A549 (cell line): ENCODE measurements at regions not wholly inside any gene's neighbourhood (a gene's known extent, or its start where the extent isn't known, plus 50 kb on each side); places are given as distances from the start of the nearest gene placed in this dataset.

ENCODE experiments used
- ATAC-seq, 2 experiments: fragments of 200-7000 bp in 1 of 2; fragments of >200 bp in 1 of 2; cut with Nextera tagmentation in 1 of 2; cut with Tn5 transposase in 1 of 2; 3 replicates each; pipeline versions ENCODE4 v1.8.0 to v1.9.1; 2018 to 2020; ENCODE audit warnings: mild to moderate bottlenecking in 1 of 2, moderate library complexity in 1 of 2
- CTCF ChIA-PET: fragments of 300-600 bp; sonication (Branson Sonifier 250); formaldehyde crosslinking; extraction: SDS; loops from one replicate; lab custom pipeline; 2021; ENCODE audit warnings: antibody characterized with exemption, inconsistent platforms; lab: Yijun Ruan, JAX
- POLR2A ChIA-PET: fragments of 350-600 bp; formaldehyde crosslinking; extraction: SDS; loops from one replicate; lab custom pipeline; 2021; ENCODE audit warnings: antibody characterized with exemption, inconsistent platforms; lab: Yijun Ruan, JAX
- DNase-seq, 2 experiments: peaks; one replicate each; pipeline versions ENCODE4 v3.0.0 to v3.0.0-alpha.2; 2011 to 2016; ENCODE audit warnings: low read depth in 1 of 2, low spot score in 1 of 2
- FAIRE-seq: peaks from 2 replicates; lab custom pipeline; 2011; peaks lifted over from hg19 to GRCh38; lab: Jason Lieb, UNC
- H3K27ac ChIP-seq, 2 experiments: fragments of >200 bp; sonication (Bioruptor Twin); formaldehyde crosslinking; 3 replicates each; pipeline ENCODE4 v1.5.1; 2016 to 2017
- H3K4me1 ChIP-seq: fragments of >200 bp; sonication (Bioruptor Twin); formaldehyde crosslinking; 3 replicates; pipeline ENCODE4 v1.6.1; 2016
- H3K4me2 ChIP-seq: fragments of >200 bp; sonication (Bioruptor Twin); formaldehyde crosslinking; 3 replicates; pipeline ENCODE4 v1.6.1; 2016
- H3K4me3 ChIP-seq: fragments of >200 bp; sonication (Bioruptor Twin); formaldehyde crosslinking; 3 replicates; pipeline ENCODE4 v1.5.1; 2016
- H3K9me3 ChIP-seq: fragments of >200 bp; sonication (Bioruptor Twin); formaldehyde crosslinking; 3 replicates; pipeline ENCODE4 v1.6.1; 2016
- BHLHE40 ChIP-seq: IDR thresholded peaks from 2 replicates; pipeline ENCODE4 v1.6.1; 2012; ENCODE audit warnings: low read depth, low read length, inconsistent platforms
- CBX8 ChIP-seq: fragments of 200-600 bp; sonication (generic); IDR thresholded peaks from 2 replicates; pipeline ENCODE4 v1.6.1; 2016
- CEBPB ChIP-seq, 2 experiments: fragments of >200 bp in 1 of 2; sonication (Bioruptor Twin) in 1 of 2; formaldehyde crosslinking in 1 of 2; IDR thresholded peaks; 2 replicates each; pipeline ENCODE4 v1.6.1; 2012 to 2016
- CHD4 ChIP-seq: fragments of 200-600 bp; sonication (generic); IDR thresholded peaks from 2 replicates; pipeline ENCODE4 v1.6.1; 2016; ENCODE audit warnings: antibody characterized with exemption, mild to moderate bottlenecking, borderline replicate concordance
- ESRRA ChIP-seq: fragments of 150-350 bp; IDR thresholded peaks from 2 replicates; pipeline ENCODE4 v1.6.1; 2014; ENCODE audit warnings: mild to moderate bottlenecking, low read length, borderline replicate concordance
- HEYL ChIP-seq: fragments of 250-450 bp; sonication (Bioruptor Pico); IDR thresholded peaks from 2 replicates; pipeline ENCODE4 v1.8.0; 2021; ENCODE audit warnings: mild to moderate bottlenecking, moderate library complexity
- HOXA7 ChIP-seq: fragments of 250-450 bp; sonication (Bioruptor Pico); IDR thresholded peaks from 2 replicates; pipeline ENCODE4 v1.5.0; 2020; ENCODE audit warnings: mild to moderate bottlenecking, moderate library complexity
- HOXB5 ChIP-seq: fragments of 250-450 bp; sonication (Bioruptor Pico); IDR thresholded peaks from 2 replicates; pipeline ENCODE4 v1.5.0; 2020; ENCODE audit warnings: mild to moderate bottlenecking, moderate library complexity
- JUN ChIP-seq, 2 experiments: fragments of >200 bp; sonication (Bioruptor Twin); formaldehyde crosslinking; IDR thresholded peaks; 2 replicates in 1 of 2; 3 replicates in 1 of 2; pipeline ENCODE4 v1.6.1; 2016 to 2017
- KDM5A ChIP-seq: fragments of 200-600 bp; sonication (generic); IDR thresholded peaks from 2 replicates; pipeline ENCODE4 v1.6.1; 2016; ENCODE audit warnings: antibody characterized with exemption, mild to moderate bottlenecking
- RAD21 ChIP-seq, 2 experiments: fragments of >200 bp in 1 of 2; sonication (Bioruptor Twin) in 1 of 2; formaldehyde crosslinking in 1 of 2; IDR thresholded peaks in 1 of 2; conservative IDR thresholded peaks in 1 of 2; 2 replicates in 1 of 2; 3 replicates in 1 of 2; pipeline ENCODE4 v1.6.1; 2012 to 2018; ENCODE audit warnings: inconsistent platforms in 1 of 2
- RARB ChIP-seq: fragments of 250-450 bp; sonication (Bioruptor Pico); IDR thresholded peaks from 2 replicates; pipeline ENCODE4 v1.8.0; 2021; ENCODE audit warnings: mild to moderate bottlenecking, moderate library complexity
- SMC3 ChIP-seq: fragments of >200 bp; sonication (Bioruptor Twin); formaldehyde crosslinking; IDR thresholded peaks from 3 replicates; pipeline ENCODE4 v1.6.1; 2018; ENCODE audit warnings: inconsistent platforms
- SREBF2 ChIP-seq: fragments of 450-650 bp; IDR thresholded peaks from 2 replicates; pipeline ENCODE4 v1.6.1; 2014; ENCODE audit warnings: mild to moderate bottlenecking, moderate library complexity
- TFCP2L1 ChIP-seq: fragments of 250-450 bp; sonication (Bioruptor Pico); IDR thresholded peaks from 2 replicates; pipeline ENCODE4 v1.5.0; 2021; ENCODE audit warnings: mild to moderate bottlenecking
- TP53 ChIP-seq: fragments of 250-450 bp; sonication (Bioruptor Pico); IDR thresholded peaks from 2 replicates; pipeline ENCODE4 v1.5.0; 2021; ENCODE audit warnings: mild to moderate bottlenecking, moderate library complexity
- ZC3H11A ChIP-seq: fragments of 450-650 bp; IDR thresholded peaks from 2 replicates; pipeline ENCODE4 v1.6.1; 2014; ENCODE audit warnings: antibody characterized with exemption, mild to moderate bottlenecking
- ZNF302 ChIP-seq: fragments of 250-450 bp; sonication (Bioruptor Pico); IDR thresholded peaks from 2 replicates; pipeline ENCODE4 v1.9.0; 2021; ENCODE audit warnings: inconsistent platforms, mild to moderate bottlenecking, moderate library complexity
- WGBS: methylation state at CpG from one replicate; pipeline ENCODE4 v1.1.6; 2017; ENCODE audit errors: missing lambda C conversion rate; 5-methylcytosine and 5-hydroxymethylcytosine counted together
- TF ChIP-seq, protein P1 (sequence below): IDR thresholded peaks from 2 replicates; pipeline ENCODE4 v1.6.1; 2012
- TF ChIP-seq, protein P2 (sequence below): fragments of >200 bp; sonication (Bioruptor Twin); formaldehyde crosslinking; IDR thresholded peaks from 2 replicates; pipeline ENCODE4 v1.6.1; 2016
- TF ChIP-seq, protein P3 (sequence below): fragments of 450-650 bp; IDR thresholded peaks from 2 replicates; pipeline ENCODE4 v1.6.1; 2014; ENCODE audit warnings: antibody characterized with exemption
- TF ChIP-seq, protein P4 (sequence below): IDR thresholded peaks from 2 replicates; pipeline ENCODE4 v1.6.1; 2012; ENCODE audit warnings: low read depth, borderline replicate concordance
- TF ChIP-seq, protein P5 (sequence below): fragments of 200-600 bp; sonication (generic); IDR thresholded peaks from 2 replicates; pipeline ENCODE4 v1.6.1; 2016; ENCODE audit warnings: antibody characterized with exemption, mild to moderate bottlenecking, moderate library complexity

DNA sequence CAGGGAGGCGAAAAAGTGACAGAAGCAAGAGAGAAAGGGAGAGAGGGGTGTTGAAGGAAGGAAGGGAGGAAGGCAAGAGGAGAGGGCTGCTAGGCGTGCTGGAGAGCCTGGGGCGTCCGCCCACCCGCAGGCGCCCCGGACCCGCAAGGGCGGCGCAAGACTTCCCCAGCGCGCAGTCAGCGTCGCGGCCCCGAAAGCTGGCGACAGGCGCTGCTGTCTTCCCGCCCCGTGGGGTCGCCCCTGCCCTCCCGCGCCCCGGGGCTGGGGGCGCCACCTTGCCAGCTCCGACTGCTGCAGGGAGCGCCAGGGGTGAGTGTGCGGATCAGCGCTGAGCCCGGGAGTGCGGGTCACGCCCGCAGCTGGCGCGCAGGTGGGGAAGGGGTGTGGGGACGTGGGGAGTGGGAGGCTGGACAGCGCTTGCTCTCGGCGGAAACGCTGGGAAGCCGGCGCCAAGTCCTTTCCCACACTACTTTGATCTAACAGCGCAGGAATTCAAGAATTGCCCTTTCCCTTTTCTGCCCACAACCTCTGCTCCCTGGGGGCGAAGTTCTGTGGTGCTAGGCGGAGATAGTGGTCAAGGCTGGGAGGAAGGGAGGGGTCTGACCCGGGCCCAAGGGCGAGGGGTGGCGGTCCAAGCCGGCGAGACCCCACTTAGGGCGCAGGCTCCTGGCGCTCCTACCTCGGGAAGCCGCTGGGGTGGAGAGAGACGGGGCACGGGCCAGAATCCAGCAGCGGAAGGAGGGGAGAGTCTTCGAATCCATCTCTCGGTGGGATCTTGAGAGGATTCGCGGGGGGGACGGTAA, 266.1 kb downstream of the CGGBP1 start, which contains the start of gene HTR1F (continued):
- TF ChIP-seq, protein P1, sequence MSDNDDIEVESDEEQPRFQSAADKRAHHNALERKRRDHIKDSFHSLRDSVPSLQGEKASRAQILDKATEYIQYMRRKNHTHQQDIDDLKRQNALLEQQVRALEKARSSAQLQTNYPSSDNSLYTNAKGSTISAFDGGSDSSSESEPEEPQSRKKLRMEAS, result no peak; the same call in 1 of the 2 replicates
- no peak for TF ChIP-seq HEYL (CRISPR knock-in tag)
- TF ChIP-seq BHLHE40, result no peak
- TF ChIP-seq, protein P2, sequence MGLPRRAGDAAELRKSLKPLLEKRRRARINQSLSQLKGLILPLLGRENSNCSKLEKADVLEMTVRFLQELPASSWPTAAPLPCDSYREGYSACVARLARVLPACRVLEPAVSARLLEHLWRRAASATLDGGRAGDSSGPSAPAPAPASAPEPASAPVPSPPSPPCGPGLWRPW, result no peak
- no peak for TF ChIP-seq HOXA7 (CRISPR knock-in tag)
- TF ChIP-seq TP53 (CRISPR knock-in tag), result no peak
- peak in 1 of 2 experiments; percentile 21; a peak in 1 of 5 replicates for TF ChIP-seq JUN (IDR thresholded peaks at IDR 0.05)

DNA sequence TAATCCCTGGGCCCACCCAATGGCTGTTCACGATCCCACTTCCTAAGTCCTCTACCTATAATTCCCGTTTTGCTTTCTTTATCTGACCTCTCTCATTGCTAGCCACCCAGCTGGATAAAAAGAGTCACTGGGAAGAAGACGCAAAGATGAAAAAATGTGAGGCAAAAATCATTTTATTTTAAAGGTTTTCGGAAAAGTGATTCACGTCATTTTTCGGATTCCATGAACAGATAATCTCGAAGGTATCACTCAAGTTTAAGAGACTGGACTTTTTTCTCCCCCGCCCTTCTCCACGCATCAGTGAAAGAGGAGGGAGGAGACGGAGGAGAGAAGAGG, 266.6 kb downstream of the CGGBP1 start:
- peak in 1 of 2 experiments; percentile 3 for DNase-seq
- H3K4me3 ChIP-seq, result peak overlapping the region; percentile 59
- TF ChIP-seq CHD4, result no peak
- TF ChIP-seq CBX8, result no peak
- no peak for TF ChIP-seq SREBF2
- TF ChIP-seq TFCP2L1 (CRISPR knock-in tag), result no peak
- no peak for TF ChIP-seq SMC3
- no peak for TF ChIP-seq CEBPB (IDR thresholded peaks at IDR 0.05)
- TF ChIP-seq HOXB5 (CRISPR knock-in tag), result no peak
- TF ChIP-seq, protein P3, sequence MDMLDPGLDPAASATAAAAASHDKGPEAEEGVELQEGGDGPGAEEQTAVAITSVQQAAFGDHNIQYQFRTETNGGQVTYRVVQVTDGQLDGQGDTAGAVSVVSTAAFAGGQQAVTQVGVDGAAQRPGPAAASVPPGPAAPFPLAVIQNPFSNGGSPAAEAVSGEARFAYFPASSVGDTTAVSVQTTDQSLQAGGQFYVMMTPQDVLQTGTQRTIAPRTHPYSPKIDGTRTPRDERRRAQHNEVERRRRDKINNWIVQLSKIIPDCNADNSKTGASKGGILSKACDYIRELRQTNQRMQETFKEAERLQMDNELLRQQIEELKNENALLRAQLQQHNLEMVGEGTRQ, result no peak
- TF ChIP-seq RAD21 (conservative IDR thresholded peaks at IDR 0.05 in 1 of 2, IDR thresholded peaks at IDR 0.05 in 1 of 2), result no peak
- no peak for TF ChIP-seq KDM5A
- TF ChIP-seq ZC3H11A, result no peak
- no peak for TF ChIP-seq ESRRA
- no peak for TF ChIP-seq ZNF302 (CRISPR knock-in tag)
- TF ChIP-seq, protein P4, sequence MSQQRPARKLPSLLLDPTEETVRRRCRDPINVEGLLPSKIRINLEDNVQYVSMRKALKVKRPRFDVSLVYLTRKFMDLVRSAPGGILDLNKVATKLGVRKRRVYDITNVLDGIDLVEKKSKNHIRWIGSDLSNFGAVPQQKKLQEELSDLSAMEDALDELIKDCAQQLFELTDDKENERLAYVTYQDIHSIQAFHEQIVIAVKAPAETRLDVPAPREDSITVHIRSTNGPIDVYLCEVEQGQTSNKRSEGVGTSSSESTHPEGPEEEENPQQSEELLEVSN, result no peak
- TF ChIP-seq, protein P5, sequence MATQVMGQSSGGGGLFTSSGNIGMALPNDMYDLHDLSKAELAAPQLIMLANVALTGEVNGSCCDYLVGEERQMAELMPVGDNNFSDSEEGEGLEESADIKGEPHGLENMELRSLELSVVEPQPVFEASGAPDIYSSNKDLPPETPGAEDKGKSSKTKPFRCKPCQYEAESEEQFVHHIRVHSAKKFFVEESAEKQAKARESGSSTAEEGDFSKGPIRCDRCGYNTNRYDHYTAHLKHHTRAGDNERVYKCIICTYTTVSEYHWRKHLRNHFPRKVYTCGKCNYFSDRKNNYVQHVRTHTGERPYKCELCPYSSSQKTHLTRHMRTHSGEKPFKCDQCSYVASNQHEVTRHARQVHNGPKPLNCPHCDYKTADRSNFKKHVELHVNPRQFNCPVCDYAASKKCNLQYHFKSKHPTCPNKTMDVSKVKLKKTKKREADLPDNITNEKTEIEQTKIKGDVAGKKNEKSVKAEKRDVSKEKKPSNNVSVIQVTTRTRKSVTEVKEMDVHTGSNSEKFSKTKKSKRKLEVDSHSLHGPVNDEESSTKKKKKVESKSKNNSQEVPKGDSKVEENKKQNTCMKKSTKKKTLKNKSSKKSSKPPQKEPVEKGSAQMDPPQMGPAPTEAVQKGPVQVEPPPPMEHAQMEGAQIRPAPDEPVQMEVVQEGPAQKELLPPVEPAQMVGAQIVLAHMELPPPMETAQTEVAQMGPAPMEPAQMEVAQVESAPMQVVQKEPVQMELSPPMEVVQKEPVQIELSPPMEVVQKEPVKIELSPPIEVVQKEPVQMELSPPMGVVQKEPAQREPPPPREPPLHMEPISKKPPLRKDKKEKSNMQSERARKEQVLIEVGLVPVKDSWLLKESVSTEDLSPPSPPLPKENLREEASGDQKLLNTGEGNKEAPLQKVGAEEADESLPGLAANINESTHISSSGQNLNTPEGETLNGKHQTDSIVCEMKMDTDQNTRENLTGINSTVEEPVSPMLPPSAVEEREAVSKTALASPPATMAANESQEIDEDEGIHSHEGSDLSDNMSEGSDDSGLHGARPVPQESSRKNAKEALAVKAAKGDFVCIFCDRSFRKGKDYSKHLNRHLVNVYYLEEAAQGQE, result no peak
- no peak for TF ChIP-seq RARB (CRISPR knock-in tag)
- no peak for TF ChIP-seq HEYL (CRISPR knock-in tag)
- TF ChIP-seq, all 56 proteins: peak for 0
- FAIRE-seq (no peak), ATAC-seq (no peak; a peak in 1 of 6 replicates)
- 5% methylated on average over 10 of the region's 10 CpGs for WGBS
- Histone ChIP-seq H3K9me3 (no peaks in the 10 kb centered on the region), H3K4me2 (peak overlapping the region; percentile 88), H3K27ac (peak overlapping the region; percentile 44 to 81), H3K4me1 (peaks cover 7% of the 10 kb centered on the region; the same call in 1 of the 3 replicates)
- ChIA-PET CTCF (interaction anchor here (1.1 to 2.2 kb wide), 8 partner anchors 12 to 532 kb away, joined by 3 to 7 read pairs (median 3); no protein-coding TSS in a partner anchor), POLR2A (no interaction called here)
